ENCODE measurements at regions not wholly inside any gene's neighbourhood (a gene's known extent, or its start where the extent isn't known, plus 50 kb on each side); places are given as distances from the start of the nearest gene placed in this dataset.

- intact Hi-C loops (cut with DNase I) = loop anchor here (5.0 to 10.0 kb wide), 4 partner anchors 74 to 854 kb away; partner anchors contain the start of genes EIF4G2 and ZBED5
- DNase-seq = peak; percentile 79
- peak; percentile 83 for ATAC-seq (ENCODE audit: poor library complexity)
Measured at GRCh38 chr11:10930972-10931760, 73.3 kb upstream of the ZBED5 start.

GRCh38 chr11:10930224-10930971, 72.5 kb upstream of the ZBED5 start:
- intact Hi-C loops (cut with DNase I) = loop anchor here (5.0 to 10.0 kb wide), 4 partner anchors 73 to 854 kb away; partner anchors contain the start of genes EIF4G2 and ZBED5
- DNase-seq (no peak), ATAC-seq (ENCODE audit: poor library complexity) (peak; percentile 17)

- DNase-seq = no peak
- ATAC-seq (ENCODE audit: poor library complexity) = no peak
- intact Hi-C loops (cut with DNase I) = no loop called here
Measured at GRCh38 chr11:10927538-10927937, 69.7 kb upstream of the ZBED5 start.

- ATAC-seq (ENCODE audit: poor library complexity) = no peak
- DNase-seq = no peak
- intact Hi-C loops (cut with DNase I) = no loop called here
Measured at GRCh38 chr11:10926801-10927211, 69.0 kb upstream of the ZBED5 start.

GRCh38 chr11:10925149-10925926, 67.5 kb upstream of the ZBED5 start:
- no peak for ATAC-seq (ENCODE audit: poor library complexity)
- intact Hi-C loops (cut with DNase I) = no loop called here
- no peak for DNase-seq

- DNase-seq = no peak
- no peak for ATAC-seq (ENCODE audit: poor library complexity)
- intact Hi-C loops (cut with DNase I) = no loop called here
Measured at GRCh38 chr11:10923882-10924281, 66.0 kb upstream of the ZBED5 start.

GRCh38 chr11:10922892-10923291, 65.0 kb upstream of the ZBED5 start:
- intact Hi-C loops (cut with DNase I) = no loop called here
- peak; percentile 45 for ATAC-seq (ENCODE audit: poor library complexity)
- no peak for DNase-seq

- intact Hi-C loops (cut with DNase I) = no loop called here
Measured at GRCh38 chr11:10920875-10921274, 63.0 kb upstream of the ZBED5 start.

GRCh38 chr11:10920205-10920604, 62.4 kb upstream of the ZBED5 start:
- ATAC-seq (ENCODE audit: poor library complexity) (no peak), DNase-seq (no peak)
- intact Hi-C loops (cut with DNase I) = no loop called here

More at GRCh38 chr11:10920875-10921274, 63.0 kb upstream of the ZBED5 start:
- no peak for DNase-seq
- no peak for ATAC-seq (ENCODE audit: poor library complexity)

GRCh38 chr11:10918698-10919097, 60.8 kb upstream of the ZBED5 start:
- intact Hi-C loops (cut with DNase I) = no loop called here
- ATAC-seq (ENCODE audit: poor library complexity) (no peak), DNase-seq (no peak)

- no peak for DNase-seq
- no peak for ATAC-seq (ENCODE audit: poor library complexity)
- intact Hi-C loops (cut with DNase I) = no loop called here
Measured at GRCh38 chr11:10918275-10918674, 60.4 kb upstream of the ZBED5 start.

GRCh38 chr11:10917802-10918201, 59.9 kb upstream of the ZBED5 start:
- ATAC-seq (ENCODE audit: poor library complexity) (no peak), DNase-seq (no peak)
- intact Hi-C loops (cut with DNase I) = no loop called here

GRCh38 chr11:10916665-10917064, 58.8 kb upstream of the ZBED5 start:
- intact Hi-C loops (cut with DNase I) = no loop called here
- DNase-seq = no peak
- no peak for ATAC-seq (ENCODE audit: poor library complexity)

- intact Hi-C loops (cut with DNase I) = loop anchor here (5.0 kb wide), 1 partner anchor 107 kb away; the partner anchor contains the start of gene EIF4G2
- DNase-seq = no peak
- no peak for ATAC-seq (ENCODE audit: poor library complexity)
Measured at GRCh38 chr11:10914050-10914449, 56.2 kb upstream of the ZBED5 start.

GRCh38 chr11:10913075-10913474, 55.2 kb upstream of the ZBED5 start:
- ATAC-seq (ENCODE audit: poor library complexity) (peak; percentile 63), DNase-seq (no peak)
- intact Hi-C loops (cut with DNase I) = loop anchor here (5.0 kb wide), 1 partner anchor 106 kb away; the partner anchor contains the start of gene EIF4G2

GRCh38 chr11:10911907-10912306, 54.1 kb upstream of the ZBED5 start:
- ATAC-seq (ENCODE audit: poor library complexity) (peak; percentile 35), DNase-seq (no peak)
- intact Hi-C loops (cut with DNase I) = loop anchor here (5.0 kb wide), 1 partner anchor 105 kb away; the partner anchor contains the start of gene EIF4G2

- DNase-seq (no peak), ATAC-seq (ENCODE audit: poor library complexity) (no peak)
- intact Hi-C loops (cut with DNase I) = no loop called here
Measured at GRCh38 chr11:10909141-10909883, 51.5 kb upstream of the ZBED5 start.

- no peak for ATAC-seq (ENCODE audit: poor library complexity)
- intact Hi-C loops (cut with DNase I) = no loop called here
Measured at GRCh38 chr11:10908215-10908951, 50.5 kb upstream of the ZBED5 start.

More at GRCh38 chr11:10908215-10908951, 50.5 kb upstream of the ZBED5 start:
- DNase-seq = no peak

Measured in Right ventricle myocardium superior (tissue), 1 donor.